H4 (cell line): ENCODE measurements at regions not wholly inside any gene's neighbourhood (a gene's known extent, or its start where the extent isn't known, plus 50 kb on each side); places are given as distances from the start of the nearest gene placed in this dataset.
"Not testable (repeated sequence)": the region's sequence is repeated elsewhere in the genome, so short reads cannot be mapped to it uniquely, and the experiment has no call there.

Experiments
- DNase-seq: peaks from one replicate; pipeline ENCODE4 v3.0.0-alpha.2; 2015; ENCODE audit warnings: low spot score

- DNase-seq: no peak
Observed at GRCh38 chr14:49367696-49368095, 218.5 kb downstream of the RPS29 start.

GRCh38 chr14:49366416-49366815 lies 219.8 kb downstream of the RPS29 start:
- no peak for DNase-seq

- DNase-seq: no peak
Observed at GRCh38 chr14:49364752-49365117, 221.4 kb downstream of the RPS29 start.

GRCh38 chr14:49363821-49364751 lies 222.1 kb downstream of the RPS29 start:
- no peak for DNase-seq

- DNase-seq: no peak
Observed at GRCh38 chr14:49362916-49363315, 223.3 kb downstream of the RPS29 start.

GRCh38 chr14:49339130-49339529 lies 247.1 kb downstream of the RPS29 start:
- DNase-seq: no peak

- DNase-seq: no peak
Observed at GRCh38 chr14:49319810-49320209, 266.4 kb downstream of the RPS29 start.

GRCh38 chr14:49315570-49315969 lies 270.6 kb downstream of the RPS29 start:
- no peak for DNase-seq

DNA sequence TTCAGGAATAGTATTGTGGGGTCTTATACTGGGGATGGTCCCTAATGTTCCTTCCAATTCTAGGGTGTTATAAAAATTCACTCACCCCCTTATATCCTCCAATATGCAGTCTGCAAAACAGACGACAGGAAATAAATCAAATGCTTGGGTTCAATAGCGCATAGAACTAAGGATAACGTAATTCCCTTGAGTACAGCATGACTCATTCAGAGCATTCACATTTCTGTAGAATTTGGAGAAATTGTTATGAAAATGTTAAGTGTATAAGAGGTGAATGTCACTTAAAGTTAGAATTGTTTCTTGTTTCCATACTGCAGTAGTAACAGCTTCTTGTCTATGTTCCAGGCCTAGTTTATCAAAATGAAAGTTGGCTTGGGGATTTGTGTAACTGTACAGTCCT lies 271.4 kb downstream of the RPS29 start:
- no peak for DNase-seq

- DNase-seq: no peak
Observed at GRCh38 chr14:49313108-49313507, 273.1 kb downstream of the RPS29 start.

GRCh38 chr14:49310298-49310697 lies 275.9 kb downstream of the RPS29 start:
- no peak for DNase-seq

DNA sequence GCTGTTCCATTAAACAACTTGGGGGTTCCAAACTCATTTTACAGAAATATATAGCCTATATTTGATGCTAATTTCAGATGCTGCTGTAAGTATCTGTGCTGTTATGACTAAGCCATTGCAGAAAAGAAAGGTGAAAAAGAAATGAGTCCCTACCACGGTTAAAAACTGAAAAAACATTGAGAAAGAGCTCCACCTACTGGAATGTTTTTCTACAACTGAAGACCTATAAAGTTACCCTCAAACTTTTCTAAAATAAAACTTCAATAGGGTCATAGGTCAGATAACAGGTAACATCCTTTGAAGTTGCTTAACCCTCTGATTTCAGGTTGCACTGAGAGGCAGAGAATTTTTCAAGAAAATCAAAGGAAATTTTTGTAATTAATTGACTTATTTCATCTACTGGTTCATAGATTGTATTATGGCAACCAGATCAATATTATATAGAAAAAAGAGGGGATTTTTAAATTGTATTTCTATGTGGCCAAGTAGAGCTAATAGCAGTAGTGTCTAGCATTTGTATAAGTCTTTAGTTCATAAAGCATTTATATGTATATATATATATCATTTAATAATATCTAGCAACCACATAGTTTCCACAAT lies 279.9 kb downstream of the RPS29 start:
- no peak for DNase-seq

DNA sequence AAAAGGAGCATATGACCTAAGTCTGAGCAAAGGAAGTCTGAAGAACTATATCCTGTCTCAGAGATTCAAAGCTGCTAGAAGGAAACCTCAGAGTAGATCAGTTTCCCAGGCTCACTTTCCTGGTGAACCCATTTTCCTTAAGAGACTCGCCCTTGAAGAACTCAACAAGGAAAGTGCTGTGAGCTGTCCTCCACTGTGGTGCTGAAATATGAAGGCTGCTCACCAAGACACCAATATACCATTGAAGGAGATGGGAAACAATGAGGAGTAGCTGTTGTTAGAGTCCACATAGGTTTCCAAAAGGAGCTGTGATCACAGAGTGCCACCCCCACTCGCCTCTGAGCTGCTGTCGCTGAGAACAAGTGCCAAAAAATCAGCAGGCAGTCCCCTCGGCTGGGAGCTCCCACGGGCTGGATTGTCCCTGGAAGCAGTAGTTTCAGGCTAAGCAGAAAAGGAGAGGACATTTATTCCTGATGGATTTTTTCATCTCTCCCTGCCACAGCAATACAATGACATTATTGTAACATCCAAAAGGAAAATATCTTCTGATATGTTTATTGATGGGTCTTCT lies 282.1 kb downstream of the RPS29 start:
- no peak for DNase-seq

- DNase-seq: no peak
Observed at GRCh38 chr14:49297102-49297501, 289.1 kb downstream of the RPS29 start.

DNA sequence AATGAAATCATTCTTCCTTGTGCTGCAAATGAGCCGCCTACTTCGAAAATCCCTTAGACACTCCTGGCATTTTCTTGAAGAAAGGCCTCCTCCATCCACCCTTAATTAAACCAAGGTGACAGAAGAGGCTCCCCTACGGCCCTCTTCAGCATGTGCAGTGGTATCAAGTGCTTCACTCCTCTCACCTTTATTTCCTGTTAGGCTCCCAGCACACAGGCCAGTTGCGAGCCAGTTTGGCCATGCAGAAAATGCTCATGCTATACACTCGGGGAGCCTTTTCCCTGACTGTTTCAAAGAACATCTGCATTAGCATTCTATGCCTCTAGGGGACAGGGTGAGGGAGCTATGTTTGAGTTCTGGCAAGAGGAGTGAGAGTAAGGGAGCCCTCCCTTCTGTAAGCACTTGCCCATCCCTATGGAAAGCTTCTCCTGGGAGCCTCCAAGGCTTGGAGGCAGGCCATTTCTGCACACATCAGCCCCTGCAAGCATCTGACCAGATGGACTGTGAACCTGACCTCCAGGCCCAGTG lies 291.5 kb downstream of the RPS29 start:
- no peak for DNase-seq

DNA sequence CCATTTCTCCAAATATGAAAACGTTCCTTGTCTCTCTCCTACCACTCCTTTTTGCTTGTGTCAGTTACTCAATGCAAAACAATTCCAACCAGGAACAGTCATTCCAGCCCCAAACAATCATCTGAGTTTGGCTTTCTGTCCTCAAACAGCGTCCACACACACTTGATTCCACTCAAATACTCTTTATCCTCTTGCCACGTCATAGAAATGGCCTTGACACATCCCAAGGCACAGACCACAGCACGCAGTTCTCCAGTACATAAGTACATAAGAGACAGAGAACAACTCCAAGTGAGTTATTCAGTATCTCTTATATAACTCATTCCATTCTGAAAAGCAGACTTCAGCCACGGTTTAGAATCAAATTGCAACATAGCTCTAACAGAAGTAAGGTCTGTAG lies 299.2 kb downstream of the RPS29 start:
- no peak for DNase-seq

DNA sequence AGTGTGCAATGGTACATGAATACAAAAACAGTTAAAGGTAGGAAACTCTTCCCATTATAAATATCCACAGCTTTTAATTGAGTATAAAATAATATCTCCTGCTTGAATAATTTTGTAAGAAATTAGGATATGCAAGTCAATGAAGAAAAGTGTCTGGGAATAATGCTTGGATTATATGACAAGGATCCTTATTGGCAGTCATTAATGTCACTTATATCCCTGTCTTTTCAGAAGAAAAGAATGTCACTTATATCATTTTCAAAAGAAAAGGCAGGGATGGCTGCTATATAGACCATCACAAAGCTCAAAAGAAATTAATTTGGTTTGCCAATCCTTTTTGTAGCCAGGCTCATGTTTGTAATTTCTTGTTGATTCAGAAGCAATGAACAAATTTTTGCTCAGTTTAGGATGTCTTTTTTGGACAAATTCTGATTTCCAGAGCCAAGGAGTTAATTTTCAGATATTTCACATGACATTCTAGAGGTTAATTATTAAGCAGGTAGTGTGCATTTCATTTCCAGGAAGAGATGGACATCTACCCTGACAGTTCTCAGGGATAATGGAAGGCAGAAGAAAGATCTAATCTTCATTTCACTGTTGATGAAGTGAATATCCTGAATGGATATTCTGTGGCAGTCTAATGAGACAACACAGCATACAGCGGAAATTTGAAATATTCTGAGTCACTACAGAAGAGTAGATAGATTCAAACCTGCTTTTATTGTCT lies 299.8 kb downstream of the RPS29 start:
- no peak for DNase-seq

DNA sequence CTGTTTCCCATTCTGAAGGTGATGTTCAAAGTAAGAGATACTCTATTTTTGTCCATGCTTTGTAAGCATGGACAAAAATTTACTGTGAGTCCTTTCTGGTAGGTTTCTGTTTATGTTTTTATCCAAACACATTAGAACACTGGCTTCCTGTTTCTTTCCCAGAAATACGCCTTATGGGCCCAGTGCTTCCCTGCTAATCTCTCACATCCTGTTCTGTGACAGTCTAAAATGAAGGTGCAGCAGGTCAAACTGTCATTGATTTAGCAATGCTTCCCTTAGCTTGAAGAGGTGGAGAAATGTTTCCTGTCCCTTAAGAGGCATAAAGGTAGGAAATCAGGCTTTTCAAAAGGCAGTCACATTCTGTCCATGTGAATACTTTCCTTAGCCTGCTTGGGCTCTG lies 305.6 kb downstream of the RPS29 start:
- peak; percentile 21 for DNase-seq

DNA sequence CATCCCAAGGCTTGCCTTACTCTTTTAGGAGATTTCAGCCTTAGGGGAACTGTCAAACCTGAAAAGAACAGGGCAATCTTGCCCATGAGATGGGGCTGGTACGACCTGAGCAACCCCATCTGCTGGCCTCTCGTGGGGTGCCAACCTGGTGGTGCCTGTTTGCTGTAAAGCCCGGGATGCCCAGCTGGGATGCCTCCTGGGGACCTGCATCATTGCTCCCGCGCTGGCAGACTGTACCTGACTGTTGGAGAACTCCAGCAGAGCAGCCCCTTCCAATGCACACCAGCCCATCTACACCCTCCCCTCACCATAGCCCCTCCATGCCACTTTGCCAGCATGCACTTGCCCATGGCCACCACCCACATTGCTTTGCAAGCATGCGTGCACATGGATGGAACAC lies 335.7 kb downstream of the RPS29 start:
- DNase-seq: no peak

GRCh38 chr14:49250109-49250508 lies 336.1 kb downstream of the RPS29 start:
- no peak for DNase-seq

- no peak for DNase-seq
Observed at GRCh38 chr14:49249022-49249421, 337.2 kb downstream of the RPS29 start.

DNA sequence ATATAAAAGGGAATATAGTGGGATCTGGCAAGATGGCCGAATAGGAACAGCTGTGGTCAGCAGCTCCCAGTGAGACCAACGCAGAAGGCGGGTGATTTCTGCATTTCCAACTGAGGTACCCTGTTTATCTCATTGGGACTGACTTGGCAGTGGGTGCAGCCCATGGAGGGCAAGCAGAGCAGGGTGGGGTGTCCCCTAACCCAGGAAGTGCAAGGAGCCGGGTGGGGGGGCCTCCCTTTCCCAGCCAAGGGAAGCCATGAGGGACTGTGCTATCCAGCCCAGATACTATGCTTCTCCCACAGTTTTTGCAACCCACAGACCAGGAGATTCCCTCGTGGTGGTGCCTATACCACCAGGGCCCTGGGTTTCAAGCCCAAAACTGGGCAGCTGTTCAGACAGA lies 342.4 kb downstream of the RPS29 start:
- DNase-seq: not testable (repeated sequence)
